ENCODE measurements at regions not wholly inside any gene's neighbourhood (a gene's known extent, or its start where the extent isn't known, plus 50 kb on each side); places are given as distances from the start of the nearest gene placed in this dataset.

DNA sequence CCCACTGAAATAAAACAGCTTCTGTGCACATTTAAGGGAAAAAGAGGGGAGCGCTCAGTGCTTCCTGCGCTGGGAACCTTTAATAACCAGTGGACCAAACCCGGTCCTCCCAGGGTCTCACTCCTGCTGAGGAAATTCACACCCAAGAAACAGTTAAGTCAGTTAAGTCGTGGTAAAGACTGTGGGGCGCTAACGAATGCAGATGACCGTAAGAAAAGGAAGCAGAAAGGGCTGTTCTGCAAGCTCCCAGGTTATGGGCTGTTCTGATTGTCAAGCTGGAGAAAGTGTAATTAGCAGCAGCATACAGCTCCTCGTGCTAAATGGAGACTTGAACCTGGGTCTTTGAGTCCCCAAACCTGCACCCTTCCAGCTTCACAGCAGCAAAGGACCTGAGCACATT lies 536.6 kb downstream of the NPHP4 start:
- no peaks in the 10 kb centered on the region for H4K20me1 ChIP-seq (ENCODE audit: insufficient read depth, low read length)
- H3K79me2 ChIP-seq (ENCODE audit: insufficient read depth, low read length): no peaks in the 10 kb centered on the region
- no peaks in the 10 kb centered on the region for H3K4me1 Mint-ChIP-seq
- no peak overlapping the region for H2AFZ ChIP-seq (ENCODE audit: insufficient read depth, low read depth, low read length, poor library complexity, severe bottlenecking)
- H3K4me3 Mint-ChIP-seq: no peak overlapping the region
- no peaks in the 10 kb centered on the region for H3K9me3 ChIP-seq (replicated peaks in 1 of 2; ENCODE audit: control insufficient read depth in 1 of 2, insufficient read depth in 1 of 2, low read length in 2 of 2)
- DNase-seq: no peak
- 8% methylated on average over 3 of the region's 8 CpGs for WGBS (ENCODE audit: insufficient coverage)
- H3K9me3 Mint-ChIP-seq: peaks cover 0 to 2% (median 0%) of the 10 kb centered on the region in 7 donors
- no peak overlapping the region for H3K27ac ChIP-seq (ENCODE audit: low read depth in 1 of 2, low read length in 2 of 2)
- H3K4me1 ChIP-seq (ENCODE audit: control insufficient read depth in 1 of 2, insufficient read depth in 2 of 2, low read length in 2 of 2): no peaks in the 10 kb centered on the region
- intact Hi-C loops (cut with micrococcal nuclease): no loop called here
- TF ChIP-seq CTCF (IDR thresholded peaks at IDR 0.05): no peak
- no peaks in the 10 kb centered on the region for H3K36me3 ChIP-seq (replicated peaks in 1 of 2; ENCODE audit: control insufficient read depth in 1 of 2, insufficient read depth in 2 of 2, low read length in 2 of 2)
- H3K27ac Mint-ChIP-seq: no peak overlapping the region
- H3K36me3 Mint-ChIP-seq: no peaks in the 10 kb centered on the region
- no peak overlapping the region for H3K9ac ChIP-seq (ENCODE audit: insufficient read depth, low read length, poor library complexity, severe bottlenecking)
- H3K27me3 Mint-ChIP-seq (ENCODE audit: low read depth in 3 of 3): peaks cover 6 to 9% (median 8%) of the 10 kb centered on the region in 3 donors
- no peaks in the 10 kb centered on the region for H3K27me3 ChIP-seq (ENCODE audit: control insufficient read depth in 2 of 2, insufficient read depth in 2 of 2, low read length in 2 of 2)
- H3K4me3 ChIP-seq (replicated peaks in 1 of 3; ENCODE audit: low read depth in 2 of 3, low read length in 3 of 3): no peak overlapping the region
- no peak overlapping the region for H3K4me2 ChIP-seq (replicated peaks; ENCODE audit: extremely low read depth, low read length, poor library complexity, severe bottlenecking)

DNA sequence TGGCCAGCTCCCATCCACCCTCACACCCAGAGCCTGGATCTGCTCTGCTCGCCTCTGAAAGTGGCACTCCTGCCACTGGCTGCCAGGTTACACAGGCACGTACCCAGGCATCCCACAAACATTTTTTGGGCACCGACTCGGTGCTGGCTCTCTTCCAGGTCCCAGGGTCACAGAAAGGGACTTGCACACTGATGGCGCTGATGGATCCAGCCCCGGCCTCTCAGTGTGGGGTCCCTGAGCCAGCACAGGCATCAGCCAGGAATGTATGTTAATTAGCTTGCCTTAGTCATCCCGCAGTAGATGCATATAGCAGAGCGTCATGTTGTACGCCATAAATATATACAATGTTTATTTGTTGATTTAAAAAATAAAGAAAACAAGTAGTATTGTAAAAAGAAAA lies 537.2 kb downstream of the NPHP4 start:
- Mint-ChIP-seq H3K4me3 (no peak overlapping the region), H3K9me3 (peaks cover 0 to 2% (median 0%) of the 10 kb centered on the region in 7 donors), H3K27me3 (ENCODE audit: low read depth in 3 of 3) (peaks cover 6 to 9% (median 8%) of the 10 kb centered on the region in 3 donors), H3K27ac (no peak overlapping the region), H3K4me1 (no peaks in the 10 kb centered on the region), H3K36me3 (no peaks in the 10 kb centered on the region)
- DNase-seq: no peak
- Histone ChIP-seq H3K36me3 (replicated peaks in 1 of 2; ENCODE audit: control insufficient read depth in 1 of 2, insufficient read depth in 2 of 2, low read length in 2 of 2) (no peaks in the 10 kb centered on the region), H3K27me3 (ENCODE audit: control insufficient read depth in 2 of 2, insufficient read depth in 2 of 2, low read length in 2 of 2) (no peaks in the 10 kb centered on the region), H3K9me3 (replicated peaks in 1 of 2; ENCODE audit: control insufficient read depth in 1 of 2, insufficient read depth in 1 of 2, low read length in 2 of 2) (no peaks in the 10 kb centered on the region), H3K4me3 (replicated peaks in 1 of 3; ENCODE audit: low read depth in 2 of 3, low read length in 3 of 3) (no peak overlapping the region), H4K20me1 (ENCODE audit: insufficient read depth, low read length) (no peaks in the 10 kb centered on the region), H3K9ac (ENCODE audit: insufficient read depth, low read length, poor library complexity, severe bottlenecking) (no peak overlapping the region), H3K79me2 (ENCODE audit: insufficient read depth, low read length) (no peaks in the 10 kb centered on the region), H3K4me1 (ENCODE audit: control insufficient read depth in 1 of 2, insufficient read depth in 2 of 2, low read length in 2 of 2) (no peaks in the 10 kb centered on the region), H2AFZ (ENCODE audit: insufficient read depth, low read depth, low read length, poor library complexity, severe bottlenecking) (no peak overlapping the region), H3K27ac (ENCODE audit: low read depth in 1 of 2, low read length in 2 of 2) (no peak overlapping the region), H3K4me2 (replicated peaks; ENCODE audit: extremely low read depth, low read length, poor library complexity, severe bottlenecking) (no peak overlapping the region)
- intact Hi-C loops (cut with micrococcal nuclease): no loop called here
- WGBS (ENCODE audit: insufficient coverage): 77% methylated on average over 6 of the region's 9 CpGs
- TF ChIP-seq CTCF (IDR thresholded peaks at IDR 0.05): no peak
